HepG2 (cell line): ENCODE measurements at regions not wholly inside any gene's neighbourhood (a gene's known extent, or its start where the extent isn't known, plus 50 kb on each side); places are given as distances from the start of the nearest gene placed in this dataset.

Experiments used
- MIER3 ChIP-seq: IDR thresholded peaks from 2 replicates; pipeline ENCODE4 v1.6.1; 2016; ENCODE audit warnings: missing compliant biosample characterization, borderline replicate concordance
- POLR2AphosphoS5 ChIP-seq: IDR thresholded peaks from 2 replicates; pipeline ENCODE4 v1.6.1; 2012; ENCODE audit warnings: low read depth, low read length
- ZNF362 ChIP-seq: sonication (generic); formaldehyde crosslinking; IDR thresholded peaks from 2 replicates; pipeline ENCODE4 v1.4.0; 2020; ENCODE audit warnings: missing genetic modification reagents, mild to moderate bottlenecking, borderline replicate concordance
- ZNF547 ChIP-seq: sonication (generic); formaldehyde crosslinking; IDR thresholded peaks from 2 replicates; pipeline ENCODE4 v1.5.1; 2020; ENCODE audit warnings: mild to moderate bottlenecking, missing genetic modification reagents
- ZNF687 ChIP-seq: sonication (generic); formaldehyde crosslinking; IDR thresholded peaks from 2 replicates; pipeline ENCODE4 v1.5.1; 2020; ENCODE audit warnings: mild to moderate bottlenecking, missing genetic modification reagents, moderate library complexity
- ZNF710 ChIP-seq: sonication (generic); formaldehyde crosslinking; IDR thresholded peaks from 2 replicates; pipeline ENCODE4 v1.5.0; 2020; ENCODE audit warnings: mild to moderate bottlenecking, missing genetic modification reagents, borderline replicate concordance
- ZNF841 ChIP-seq: sonication (generic); formaldehyde crosslinking; IDR thresholded peaks from 2 replicates; pipeline ENCODE4 v1.8.1; 2023; ENCODE audit warnings: missing genetic modification reagents, borderline replicate concordance
- TF ChIP-seq, protein P1 (sequence below): sonication (generic); formaldehyde crosslinking; IDR thresholded peaks from 2 replicates; pipeline ENCODE4 v1.9.0; 2022; ENCODE audit warnings: missing genetic modification reagents, mild to moderate bottlenecking, borderline replicate concordance
- TF ChIP-seq, protein P2 (sequence below): IDR thresholded peaks from 2 replicates; pipeline ENCODE4 v1.6.1; 2016; ENCODE audit warnings: missing compliant biosample characterization, missing genetic modification reagents, borderline replicate concordance
- TF ChIP-seq, protein P3 (sequence below): sonication (generic); formaldehyde crosslinking; IDR thresholded peaks from 2 replicates; pipeline ENCODE4 v1.4.0; 2020; ENCODE audit warnings: low read depth, mild to moderate bottlenecking, missing genetic modification reagents

- TF ChIP-seq ZNF710 (no peak), ZNF547 (CRISPR knock-in tag) (0 out of 2 replicates have a peak, but pooled peaks have one; percentile 8), MIER3 (CRISPR knock-in tag) (no peak), ZNF687 (CRISPR knock-in tag) (peak; percentile 28; the same call in 1 of the 2 replicates), POLR2AphosphoS5 (no peak), ZNF362 (CRISPR knock-in tag) (no peak), ZNF841 (no peak)
- TF ChIP-seq, protein P1, sequence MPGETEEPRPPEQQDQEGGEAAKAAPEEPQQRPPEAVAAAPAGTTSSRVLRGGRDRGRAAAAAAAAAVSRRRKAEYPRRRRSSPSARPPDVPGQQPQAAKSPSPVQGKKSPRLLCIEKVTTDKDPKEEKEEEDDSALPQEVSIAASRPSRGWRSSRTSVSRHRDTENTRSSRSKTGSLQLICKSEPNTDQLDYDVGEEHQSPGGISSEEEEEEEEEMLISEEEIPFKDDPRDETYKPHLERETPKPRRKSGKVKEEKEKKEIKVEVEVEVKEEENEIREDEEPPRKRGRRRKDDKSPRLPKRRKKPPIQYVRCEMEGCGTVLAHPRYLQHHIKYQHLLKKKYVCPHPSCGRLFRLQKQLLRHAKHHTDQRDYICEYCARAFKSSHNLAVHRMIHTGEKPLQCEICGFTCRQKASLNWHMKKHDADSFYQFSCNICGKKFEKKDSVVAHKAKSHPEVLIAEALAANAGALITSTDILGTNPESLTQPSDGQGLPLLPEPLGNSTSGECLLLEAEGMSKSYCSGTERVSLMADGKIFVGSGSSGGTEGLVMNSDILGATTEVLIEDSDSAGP (CRISPR knock-in tag), result no peak
- TF ChIP-seq, protein P2, sequence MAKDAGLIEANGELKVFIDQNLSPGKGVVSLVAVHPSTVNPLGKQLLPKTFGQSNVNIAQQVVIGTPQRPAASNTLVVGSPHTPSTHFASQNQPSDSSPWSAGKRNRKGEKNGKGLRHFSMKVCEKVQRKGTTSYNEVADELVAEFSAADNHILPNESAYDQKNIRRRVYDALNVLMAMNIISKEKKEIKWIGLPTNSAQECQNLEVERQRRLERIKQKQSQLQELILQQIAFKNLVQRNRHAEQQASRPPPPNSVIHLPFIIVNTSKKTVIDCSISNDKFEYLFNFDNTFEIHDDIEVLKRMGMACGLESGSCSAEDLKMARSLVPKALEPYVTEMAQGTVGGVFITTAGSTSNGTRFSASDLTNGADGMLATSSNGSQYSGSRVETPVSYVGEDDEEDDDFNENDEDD (CRISPR knock-in tag), result 0 out of 2 replicates have a peak, but pooled peaks have one; percentile 4
- TF ChIP-seq, protein P3, sequence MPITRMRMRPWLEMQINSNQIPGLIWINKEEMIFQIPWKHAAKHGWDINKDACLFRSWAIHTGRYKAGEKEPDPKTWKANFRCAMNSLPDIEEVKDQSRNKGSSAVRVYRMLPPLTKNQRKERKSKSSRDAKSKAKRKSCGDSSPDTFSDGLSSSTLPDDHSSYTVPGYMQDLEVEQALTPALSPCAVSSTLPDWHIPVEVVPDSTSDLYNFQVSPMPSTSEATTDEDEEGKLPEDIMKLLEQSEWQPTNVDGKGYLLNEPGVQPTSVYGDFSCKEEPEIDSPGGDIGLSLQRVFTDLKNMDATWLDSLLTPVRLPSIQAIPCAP (CRISPR knock-in tag), result no peak
Measured at GRCh38 chr6:108781419-108782100, 66.7 kb upstream of the ARMC2 start (continued).
